ENCODE measurements at regions not wholly inside any gene's neighbourhood (a gene's known extent, or its start where the extent isn't known, plus 50 kb on each side); places are given as distances from the start of the nearest gene placed in this dataset.

- no peak for DNase-seq
Measured at GRCh38 chr7:115548756-115549155, 481.8 kb downstream of the TFEC start.

GRCh38 chr7:115546790-115547189 is 483.8 kb downstream of the TFEC start:
- peak; percentile 6 for DNase-seq

- DNase-seq = no peak
Measured at GRCh38 chr7:115533785-115534184, 496.8 kb downstream of the TFEC start.

- DNase-seq = no peak
Measured at GRCh38 chr7:115526278-115526677, 504.3 kb downstream of the TFEC start.

GRCh38 chr7:115522174-115522573 is 508.4 kb downstream of the TFEC start:
- DNase-seq = peak; percentile 7

GRCh38 chr7:115516341-115516740 is 514.2 kb downstream of the TFEC start:
- DNase-seq = no peak

- DNase-seq = peak; percentile 12
Measured at GRCh38 chr7:115511330-115511729, 519.2 kb downstream of the TFEC start.

- DNase-seq = no peak
Measured at GRCh38 chr7:115505136-115505535, 525.4 kb downstream of the TFEC start.

GRCh38 chr7:115499956-115500355 is 530.6 kb downstream of the TFEC start:
- DNase-seq = no peak

GRCh38 chr7:115496006-115496405 is 534.6 kb downstream of the TFEC start:
- DNase-seq = no peak

- DNase-seq = no peak
Measured at GRCh38 chr7:115494529-115495147, 535.9 kb downstream of the TFEC start.

GRCh38 chr7:115493381-115493780 is 537.2 kb downstream of the TFEC start:
- no peak for DNase-seq

- DNase-seq = no peak
Measured at GRCh38 chr7:115491744-115492380, 538.7 kb downstream of the TFEC start.

GRCh38 chr7:115479448-115479847 is 551.1 kb downstream of the TFEC start:
- no peak for DNase-seq

GRCh38 chr7:115478426-115478825 is 552.1 kb downstream of the TFEC start:
- no peak for DNase-seq

GRCh38 chr7:115477193-115477651 is 553.3 kb downstream of the TFEC start:
- peak; percentile 72 for DNase-seq

- peak; percentile 43 for DNase-seq
Measured at GRCh38 chr7:115476671-115477181, 553.8 kb downstream of the TFEC start.

GRCh38 chr7:115475761-115476385 is 554.0 kb downstream of the MDFIC start:
- DNase-seq = peak; percentile 57

GRCh38 chr7:115475206-115475605 is 553.3 kb downstream of the MDFIC start:
- no peak for DNase-seq

- peak; percentile 12 for DNase-seq
Measured at GRCh38 chr7:115474137-115474536, 552.2 kb downstream of the MDFIC start.

- DNase-seq = no peak
Measured at GRCh38 chr7:115471891-115472290, 550.0 kb downstream of the MDFIC start.

GRCh38 chr7:115462301-115463015 is 540.6 kb downstream of the MDFIC start:
- DNase-seq = peak; percentile 16

GRCh38 chr7:115449689-115450088 is 527.8 kb downstream of the MDFIC start:
- DNase-seq = peak; percentile 12
